GM12873 (cell line): ENCODE measurements at regions not wholly inside any gene's neighbourhood (a gene's known extent, or its start where the extent isn't known, plus 50 kb on each side); places are given as distances from the start of the nearest gene placed in this dataset.

ENCODE experiments used
- CTCF ChIP-seq: IDR thresholded peaks from 2 replicates; pipeline ENCODE4 v1.5.1; 2012; ENCODE audit warnings: low read depth, mild to moderate bottlenecking, moderate library complexity, low read length, control low read depth; ENCODE audit not compliant: insufficient read depth; ENCODE audit errors: missing control alignments

DNA sequence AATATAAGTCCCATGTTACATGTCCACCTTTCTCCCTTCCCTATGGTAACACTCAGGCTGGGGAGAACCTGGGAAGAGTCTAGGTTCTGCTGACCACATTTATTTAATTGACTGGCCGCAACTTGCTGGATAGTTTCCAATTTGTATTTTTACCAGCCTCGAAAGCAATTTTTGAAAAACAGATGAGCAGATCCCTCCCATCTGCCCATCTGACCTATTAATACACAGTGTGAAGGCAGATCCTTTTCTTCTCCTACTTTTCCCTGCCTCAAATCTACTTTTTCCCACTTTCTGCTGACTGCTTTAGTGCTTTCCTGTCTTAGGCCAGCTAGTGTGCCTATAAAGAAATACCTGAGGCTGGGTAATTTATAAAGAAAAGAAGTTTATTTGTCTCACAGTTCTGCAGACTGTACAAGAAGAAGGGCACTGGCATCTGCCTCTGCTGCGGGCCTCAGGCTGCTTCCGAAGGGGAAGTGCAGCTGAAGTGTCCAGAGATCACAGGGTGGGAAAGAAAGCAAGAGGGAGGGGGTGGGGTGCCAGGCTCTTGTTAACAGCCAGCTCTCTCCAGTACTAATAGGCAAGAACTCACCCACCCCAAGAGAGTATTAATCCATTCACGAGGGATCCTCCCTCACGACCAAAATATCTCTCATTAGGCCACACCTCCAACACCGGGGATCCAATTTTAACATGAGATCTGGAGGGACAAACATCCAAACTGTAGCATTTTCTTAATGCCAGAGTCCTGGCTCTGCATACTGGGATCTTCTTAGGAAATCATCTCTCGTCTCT lies 336.0 kb upstream of the IGFBP3 start:
- no peak for TF ChIP-seq CTCF

GRCh38 chr7:46253520-46253919 lies 332.4 kb upstream of the IGFBP3 start:
- no peak for TF ChIP-seq CTCF

GRCh38 chr7:46247664-46248063 lies 326.6 kb upstream of the IGFBP3 start:
- TF ChIP-seq CTCF = no peak

- TF ChIP-seq CTCF = no peak
These were observed 324.6 kb upstream of the IGFBP3 start for GRCh38 chr7:46245586-46246111.

DNA sequence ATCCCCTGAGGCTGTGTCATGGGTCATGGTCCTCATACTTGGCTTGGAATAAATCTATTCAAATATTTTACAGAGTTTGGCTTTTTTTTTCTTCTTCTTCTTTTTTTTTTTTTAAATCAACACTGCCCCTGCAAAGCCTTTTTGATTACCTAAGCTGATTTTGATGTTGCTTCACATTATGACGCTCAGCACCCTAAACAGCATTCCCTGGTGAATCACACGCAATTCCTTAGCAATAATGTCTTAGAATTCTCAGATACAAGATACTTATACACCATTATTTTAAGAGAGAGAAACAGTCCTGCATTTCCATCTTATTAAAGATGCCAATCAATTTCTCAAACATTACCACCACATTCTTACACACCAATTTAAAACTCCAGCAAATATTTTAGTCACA lies 323.7 kb upstream of the IGFBP3 start:
- no peak for TF ChIP-seq CTCF

GRCh38 chr7:46243406-46243805 lies 322.3 kb upstream of the IGFBP3 start:
- no peak for TF ChIP-seq CTCF

DNA sequence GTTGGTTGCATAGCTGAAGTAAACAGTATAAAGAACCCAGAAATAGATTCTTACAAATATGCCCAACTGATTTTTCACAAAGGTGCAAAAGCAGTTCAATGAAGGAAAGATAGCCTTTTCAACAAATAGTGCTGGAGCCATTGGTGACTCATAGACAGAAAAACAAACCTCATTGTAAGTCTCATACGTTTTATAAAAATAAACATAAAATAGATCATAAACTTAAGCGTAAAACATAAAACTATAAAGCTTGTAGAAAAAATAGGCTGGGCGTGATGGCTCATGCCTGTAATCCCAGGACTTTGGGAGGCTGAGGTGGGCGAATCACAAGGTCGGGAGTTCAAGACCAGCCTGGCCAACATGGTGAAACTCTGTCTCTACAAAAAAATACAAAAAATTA lies 318.8 kb upstream of the IGFBP3 start:
- TF ChIP-seq CTCF = no peak
